ENCODE measurements at regions not wholly inside any gene's neighbourhood (a gene's known extent, or its start where the extent isn't known, plus 50 kb on each side); places are given as distances from the start of the nearest gene placed in this dataset.
"Not testable (repeated sequence)": the region's sequence is repeated elsewhere in the genome, so short reads cannot be mapped to it uniquely, and the experiment has no call there.

GRCh38 chr16:50457423-50457822 lies 88.6 kb upstream of the BRD7 start:
- intact Hi-C loops (cut with DNase I): no loop called here
- no peak for DNase-seq

- DNase-seq: no peak
- intact Hi-C loops (cut with DNase I): no loop called here
These were observed 86.6 kb upstream of the BRD7 start for GRCh38 chr16:50455288-50455845.

GRCh38 chr16:50453446-50453845 lies 84.7 kb upstream of the BRD7 start:
- no peak for DNase-seq
- intact Hi-C loops (cut with DNase I): no loop called here

- no peak for DNase-seq
- intact Hi-C loops (cut with DNase I): no loop called here
These were observed 83.2 kb upstream of the BRD7 start for GRCh38 chr16:50451951-50452508.

GRCh38 chr16:50450957-50451356 lies 82.2 kb upstream of the BRD7 start:
- intact Hi-C loops (cut with DNase I): no loop called here
- no peak for DNase-seq

GRCh38 chr16:50449800-50450199 lies 81.0 kb upstream of the BRD7 start:
- no peak for DNase-seq
- intact Hi-C loops (cut with DNase I): no loop called here

GRCh38 chr16:50448981-50449380 lies 80.2 kb upstream of the BRD7 start:
- intact Hi-C loops (cut with DNase I): no loop called here
- DNase-seq: peak in 1 of 42 donors; percentile 13

- intact Hi-C loops (cut with DNase I): no loop called here
- DNase-seq: no peak
These were observed 79.7 kb upstream of the BRD7 start for GRCh38 chr16:50448522-50448921.

- DNase-seq; intact Hi-C loops (cut with DNase I): not testable (repeated sequence)
These were observed 78.6 kb upstream of the BRD7 start for GRCh38 chr16:50447386-50447785.

- DNase-seq: no peak
- intact Hi-C loops (cut with DNase I): no loop called here
These were observed 78.1 kb upstream of the BRD7 start for GRCh38 chr16:50446861-50447260.

GRCh38 chr16:50445621-50446555 lies 77.1 kb upstream of the BRD7 start:
- no peak for DNase-seq
- intact Hi-C loops (cut with DNase I): no loop called here

GRCh38 chr16:50444526-50444925 lies 75.7 kb upstream of the BRD7 start:
- intact Hi-C loops (cut with DNase I): no loop called here
- no peak for DNase-seq

GRCh38 chr16:50442221-50442620 lies 73.4 kb upstream of the BRD7 start:
- intact Hi-C loops (cut with DNase I): no loop called here
- peak in 3 of 42 donors; percentile 3 to 6 (median 4) for DNase-seq

GRCh38 chr16:50441486-50442157 lies 72.8 kb upstream of the BRD7 start:
- intact Hi-C loops (cut with DNase I): no loop called here
- peak in 2 of 42 donors; percentile 2 to 26 for DNase-seq

GRCh38 chr16:50440991-50441390 lies 72.2 kb upstream of the BRD7 start:
- DNase-seq: peak in 3 of 42 donors; percentile 4 to 23 (median 20)
- intact Hi-C loops (cut with DNase I): no loop called here

- peak in 1 of 42 donors; percentile 16 for DNase-seq
These were observed 71.7 kb upstream of the BRD7 start for GRCh38 chr16:50440531-50440930.

GRCh38 chr16:50437769-50438437 lies 69.1 kb upstream of the BRD7 start:
- intact Hi-C loops (cut with DNase I): no loop called here
- peak in 2 of 42 donors; percentile 31 for DNase-seq

More at GRCh38 chr16:50440531-50440930, 71.7 kb upstream of the BRD7 start:
- intact Hi-C loops (cut with DNase I): no loop called here

- intact Hi-C loops (cut with DNase I): no loop called here
- peak in 1 of 42 donors; percentile 17 for DNase-seq
These were observed 67.5 kb upstream of the BRD7 start for GRCh38 chr16:50436271-50436670.

- intact Hi-C loops (cut with DNase I): no loop called here
- DNase-seq: peak in 2 of 42 donors; percentile 29 to 40
These were observed 66.2 kb upstream of the BRD7 start for GRCh38 chr16:50434872-50435478.

Data from head of caudate nucleus (tissue), 42 donors.